Panc1 (cell line): ENCODE measurements at regions not wholly inside any gene's neighbourhood (a gene's known extent, or its start where the extent isn't known, plus 50 kb on each side); places are given as distances from the start of the nearest gene placed in this dataset.

Experiments used
- ATAC-seq: fragments of 200-7000 bp; cut with Tn5 transposase; 2 replicates; pipeline ENCODE4 v1.9.1; 2020; ENCODE audit warnings: mild to moderate bottlenecking, moderate library complexity
- BruUV-seq: library from RNA; stranded (reverse); fragments of 400-500 nt; replicated peaks from 2 replicates; lab custom pipeline; 2021; lab: Mats Ljungman, UMichigan
- CTCF ChIA-PET: fragments of 300-600 bp; sonication (Branson Sonifier 250); formaldehyde crosslinking; loops from one replicate; lab custom pipeline; 2022; ENCODE audit warnings: antibody characterized with exemption; lab: Charles Lee
- POLR2A ChIA-PET: fragments of 300-600 bp; sonication (Branson Sonifier 250); formaldehyde crosslinking; loops from one replicate; lab custom pipeline; 2022; ENCODE audit warnings: antibody characterized with exemption; lab: Charles Lee
- DNase-seq: peaks from one replicate; pipeline ENCODE4 v3.0.0-alpha.2; 2010; ENCODE audit warnings: low read depth, low spot score
- H3K27ac ChIP-seq: 2 replicates; pipeline ENCODE4 v1.5.1; 2011; ENCODE audit warnings: mild to moderate bottlenecking, low read length, inconsistent platforms
- H3K27me3 ChIP-seq: fragments of 200-500 bp; sonication (Bioruptor generic); 2 replicates; pipeline ENCODE4 v1.6.0; 2014; ENCODE audit warnings: low read length, inconsistent platforms; ENCODE audit not compliant: control insufficient read depth, insufficient read depth
- H3K36me3 ChIP-seq: fragments of 200-500 bp; sonication (Bioruptor generic); 2 replicates; pipeline ENCODE4 v1.5.1; 2014; ENCODE audit warnings: inconsistent platforms, mild to moderate bottlenecking, low read length, moderate library complexity; ENCODE audit not compliant: control insufficient read depth, insufficient read depth
- H3K4me1 ChIP-seq: 2 replicates; pipeline ENCODE4 v1.5.1; 2011; ENCODE audit warnings: inconsistent platforms, mild to moderate bottlenecking, low read length, moderate library complexity; ENCODE audit not compliant: control insufficient read depth, insufficient read depth
- H3K4me3 ChIP-seq, 2 experiments: 2 replicates each; pipeline ENCODE4 v1.5.1; 2011 to 2012; ENCODE audit warnings: low read depth in 2 of 2, low read length in 2 of 2, mild to moderate bottlenecking in 2 of 2, inconsistent platforms in 1 of 2, moderate library complexity in 1 of 2
- H3K9me3 ChIP-seq: fragments of 200-500 bp; sonication (Bioruptor generic); 2 replicates; pipeline ENCODE4 v1.5.1; 2014; ENCODE audit warnings: low read depth, mild to moderate bottlenecking, inconsistent platforms, low read length, moderate library complexity; ENCODE audit not compliant: control insufficient read depth, insufficient read depth
- SIN3A ChIP-seq: IDR thresholded peaks from 2 replicates; pipeline ENCODE4 v1.6.1; 2012; ENCODE audit warnings: low read depth, mild to moderate bottlenecking, low read length, moderate library complexity, borderline replicate concordance; ENCODE audit not compliant: insufficient read depth
- TCF7L2 ChIP-seq: IDR thresholded peaks from 2 replicates; pipeline ENCODE4 v1.6.1; 2011; ENCODE audit warnings: mild to moderate bottlenecking, low read depth, low read length, inconsistent platforms
- in situ Hi-C: cut with HindIII; loops from 2 replicates; pipeline ENCODE4 v1.10.0; 2016; ENCODE audit warnings: low sequenced_read_pairs, low pct_unique_long_range_greater_than_20kb
- intact Hi-C: fragments of 100-400 bp; cut with micrococcal nuclease; formaldehyde crosslinking; loops from one replicate; pipeline ENCODE4 v1.10.0; 2022; ENCODE audit not compliant: unreplicated experiment
- TF ChIP-seq, protein P1 (sequence below), 2 experiments: IDR thresholded peaks; 2 replicates each; pipeline ENCODE4 v1.6.1; 2011 to 2012; ENCODE audit warnings: low read depth in 2 of 2, control low read depth in 1 of 2, low read length in 1 of 2, mild to moderate bottlenecking in 1 of 2, moderate library complexity in 1 of 2; ENCODE audit not compliant: insufficient read depth in 1 of 2
- TF ChIP-seq, protein P2 (sequence below): fragments of 450-650 bp; IDR thresholded peaks from 2 replicates; pipeline ENCODE4 v1.5.1; 2017; ENCODE audit warnings: mild to moderate bottlenecking

- ChIA-PET CTCF (no interaction called here), POLR2A (interaction anchor here (0.7 kb wide), 1 partner anchor 225 kb away, joined by 3 read pairs; no protein-coding TSS in a partner anchor)
- in situ Hi-C loops: no loop called here
- no peak for DNase-seq
- intact Hi-C loops: no loop called here
- Histone ChIP-seq H3K9me3 (no peaks in the 10 kb centered on the region), H3K27me3 (no peaks in the 10 kb centered on the region), H3K36me3 (no peaks in the 10 kb centered on the region), H3K4me3 (no peak overlapping the region), H3K27ac (no peak overlapping the region), H3K4me1 (no peaks in the 10 kb centered on the region)
- BruUV-seq: no TSS peak
- TF ChIP-seq, protein P1, sequence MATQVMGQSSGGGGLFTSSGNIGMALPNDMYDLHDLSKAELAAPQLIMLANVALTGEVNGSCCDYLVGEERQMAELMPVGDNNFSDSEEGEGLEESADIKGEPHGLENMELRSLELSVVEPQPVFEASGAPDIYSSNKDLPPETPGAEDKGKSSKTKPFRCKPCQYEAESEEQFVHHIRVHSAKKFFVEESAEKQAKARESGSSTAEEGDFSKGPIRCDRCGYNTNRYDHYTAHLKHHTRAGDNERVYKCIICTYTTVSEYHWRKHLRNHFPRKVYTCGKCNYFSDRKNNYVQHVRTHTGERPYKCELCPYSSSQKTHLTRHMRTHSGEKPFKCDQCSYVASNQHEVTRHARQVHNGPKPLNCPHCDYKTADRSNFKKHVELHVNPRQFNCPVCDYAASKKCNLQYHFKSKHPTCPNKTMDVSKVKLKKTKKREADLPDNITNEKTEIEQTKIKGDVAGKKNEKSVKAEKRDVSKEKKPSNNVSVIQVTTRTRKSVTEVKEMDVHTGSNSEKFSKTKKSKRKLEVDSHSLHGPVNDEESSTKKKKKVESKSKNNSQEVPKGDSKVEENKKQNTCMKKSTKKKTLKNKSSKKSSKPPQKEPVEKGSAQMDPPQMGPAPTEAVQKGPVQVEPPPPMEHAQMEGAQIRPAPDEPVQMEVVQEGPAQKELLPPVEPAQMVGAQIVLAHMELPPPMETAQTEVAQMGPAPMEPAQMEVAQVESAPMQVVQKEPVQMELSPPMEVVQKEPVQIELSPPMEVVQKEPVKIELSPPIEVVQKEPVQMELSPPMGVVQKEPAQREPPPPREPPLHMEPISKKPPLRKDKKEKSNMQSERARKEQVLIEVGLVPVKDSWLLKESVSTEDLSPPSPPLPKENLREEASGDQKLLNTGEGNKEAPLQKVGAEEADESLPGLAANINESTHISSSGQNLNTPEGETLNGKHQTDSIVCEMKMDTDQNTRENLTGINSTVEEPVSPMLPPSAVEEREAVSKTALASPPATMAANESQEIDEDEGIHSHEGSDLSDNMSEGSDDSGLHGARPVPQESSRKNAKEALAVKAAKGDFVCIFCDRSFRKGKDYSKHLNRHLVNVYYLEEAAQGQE (IDR thresholded peaks at IDR 0.05; ENCODE audit: insufficient read depth in 1 of 2, low read depth in 2 of 2, low read length in 1 of 2): no peak
- TF ChIP-seq, protein P2, sequence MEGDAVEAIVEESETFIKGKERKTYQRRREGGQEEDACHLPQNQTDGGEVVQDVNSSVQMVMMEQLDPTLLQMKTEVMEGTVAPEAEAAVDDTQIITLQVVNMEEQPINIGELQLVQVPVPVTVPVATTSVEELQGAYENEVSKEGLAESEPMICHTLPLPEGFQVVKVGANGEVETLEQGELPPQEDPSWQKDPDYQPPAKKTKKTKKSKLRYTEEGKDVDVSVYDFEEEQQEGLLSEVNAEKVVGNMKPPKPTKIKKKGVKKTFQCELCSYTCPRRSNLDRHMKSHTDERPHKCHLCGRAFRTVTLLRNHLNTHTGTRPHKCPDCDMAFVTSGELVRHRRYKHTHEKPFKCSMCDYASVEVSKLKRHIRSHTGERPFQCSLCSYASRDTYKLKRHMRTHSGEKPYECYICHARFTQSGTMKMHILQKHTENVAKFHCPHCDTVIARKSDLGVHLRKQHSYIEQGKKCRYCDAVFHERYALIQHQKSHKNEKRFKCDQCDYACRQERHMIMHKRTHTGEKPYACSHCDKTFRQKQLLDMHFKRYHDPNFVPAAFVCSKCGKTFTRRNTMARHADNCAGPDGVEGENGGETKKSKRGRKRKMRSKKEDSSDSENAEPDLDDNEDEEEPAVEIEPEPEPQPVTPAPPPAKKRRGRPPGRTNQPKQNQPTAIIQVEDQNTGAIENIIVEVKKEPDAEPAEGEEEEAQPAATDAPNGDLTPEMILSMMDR: no peak
- TF ChIP-seq SIN3A (no peak), TCF7L2 (no peak)
- no peak for ATAC-seq
Measured at GRCh38 chr4:178288462-178288861, 846.2 kb upstream of the AGA start.

DNA sequence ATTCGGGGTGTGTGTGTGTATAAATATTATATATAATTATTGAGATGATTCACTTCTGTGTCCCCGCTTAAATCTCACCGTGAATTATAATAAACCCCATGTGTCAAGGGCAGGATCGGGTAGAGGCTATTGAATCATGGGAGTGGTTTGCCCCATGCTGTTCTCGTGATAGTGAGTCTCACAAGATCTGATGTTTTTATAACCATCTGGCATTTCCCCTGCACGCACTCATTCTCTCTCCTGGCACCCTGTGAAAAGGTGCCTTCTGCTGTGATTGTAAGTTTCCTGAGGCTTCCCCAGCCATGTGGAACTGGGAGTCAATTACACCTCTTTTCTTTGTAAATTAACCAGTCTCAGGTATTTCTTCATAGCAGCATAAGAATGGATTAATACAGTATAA is 851.4 kb upstream of the AGA start:
- DNase-seq (no peak), ATAC-seq (no peak)
- Histone ChIP-seq H3K4me1 (no peaks in the 10 kb centered on the region), H3K36me3 (no peaks in the 10 kb centered on the region), H3K4me3 (no peak overlapping the region), H3K9me3 (no peaks in the 10 kb centered on the region), H3K27me3 (no peaks in the 10 kb centered on the region), H3K27ac (no peak overlapping the region)
- intact Hi-C loops (no loop called here), in situ Hi-C loops (no loop called here)
- BruUV-seq: no TSS peak
- ChIA-PET CTCF (no interaction called here), POLR2A (no interaction called here)
- TF ChIP-seq, protein P1 (IDR thresholded peaks at IDR 0.05; ENCODE audit: insufficient read depth in 1 of 2, low read depth in 2 of 2, low read length in 1 of 2): no peak
